IPS-NIHi11 (cell line): ENCODE measurements at regions not wholly inside any gene's neighbourhood (a gene's known extent, or its start where the extent isn't known, plus 50 kb on each side); places are given as distances from the start of the nearest gene placed in this dataset.
"Not testable (repeated sequence)": the region's sequence is repeated elsewhere in the genome, so short reads cannot be mapped to it uniquely, and the experiment has no call there.

ENCODE experiments used
- DNase-seq: peaks from one replicate; pipeline ENCODE4 v3.0.0; 2012; ENCODE audit warnings: mixed read lengths, low spot score

DNA sequence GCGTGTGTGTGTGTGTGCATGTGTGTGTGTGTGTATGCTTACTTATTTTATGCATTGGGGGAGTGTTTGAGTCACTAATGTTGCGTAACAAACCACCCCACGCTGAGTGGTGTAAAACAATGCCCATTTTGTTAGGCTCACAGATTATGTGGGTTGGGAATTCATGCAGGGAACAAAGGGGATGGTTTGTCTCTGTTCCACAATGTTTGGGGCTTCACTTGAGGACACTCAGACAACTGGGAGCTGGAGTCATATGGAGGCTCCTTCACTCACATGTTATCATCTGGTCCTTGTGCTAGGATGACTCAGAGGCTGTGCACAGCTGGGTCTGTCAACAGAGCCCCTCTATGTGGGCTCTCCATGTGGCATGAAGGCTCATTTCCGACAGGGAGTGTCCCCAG is 51.3 kb upstream of the LARGE1 start:
- DNase-seq = no peak

DNA sequence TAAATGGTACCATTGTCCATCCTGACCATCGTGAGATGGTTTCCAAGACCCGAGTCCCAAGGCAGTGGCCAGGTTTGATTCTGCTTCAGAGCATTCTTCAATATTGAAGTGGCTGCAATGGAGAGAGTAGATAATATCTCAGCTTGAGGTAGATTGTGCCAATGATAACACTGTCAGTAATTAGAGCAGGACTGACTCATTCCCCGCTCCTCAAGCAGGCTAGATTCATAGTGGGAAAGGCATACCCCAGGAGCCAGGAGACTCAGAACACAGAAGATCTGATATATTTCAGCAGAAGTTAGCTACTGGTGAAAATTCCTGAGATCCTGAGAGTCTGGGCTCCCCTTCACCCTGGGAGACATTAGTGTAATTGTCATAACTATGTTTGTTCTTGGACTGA is 55.6 kb upstream of the LARGE1 start:
- no peak for DNase-seq

DNA sequence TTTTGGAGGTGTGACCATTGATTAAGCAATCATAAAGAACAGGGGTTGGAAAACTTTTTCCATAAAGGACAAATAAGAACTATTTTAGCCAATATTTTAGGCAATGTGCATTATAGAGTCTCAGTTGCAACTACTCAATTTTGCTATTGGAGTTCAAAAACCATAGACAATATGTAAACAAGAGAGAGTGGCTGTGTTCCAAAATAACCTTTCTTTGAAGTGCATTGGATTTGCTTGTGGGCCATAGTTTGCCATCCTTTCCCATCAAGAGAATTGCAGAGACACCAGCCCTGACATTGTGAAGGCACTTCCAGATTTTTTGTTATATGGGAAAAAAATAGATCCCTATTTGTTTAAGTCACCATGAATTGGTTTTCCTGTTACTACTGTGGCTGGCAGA is 63.3 kb upstream of the LARGE1 start:
- DNase-seq = no peak

DNA sequence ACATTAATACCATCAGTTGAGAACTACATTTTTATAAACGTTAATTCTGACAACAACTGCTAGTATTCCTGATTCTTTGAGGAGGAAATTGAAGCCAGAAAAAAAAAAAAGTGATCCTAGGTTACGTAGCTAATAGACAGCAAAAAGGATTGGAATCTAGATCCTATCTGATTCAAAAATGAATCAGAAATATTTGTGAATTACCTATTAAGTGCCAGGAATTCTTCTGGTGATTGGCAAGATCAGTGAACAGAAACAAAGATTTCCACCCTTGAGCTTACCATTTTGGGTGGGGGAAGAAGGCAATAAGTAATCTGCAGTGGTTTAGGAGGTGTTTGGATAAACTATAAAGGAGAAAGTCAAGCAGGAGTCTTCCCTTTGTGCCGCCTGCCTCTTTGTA is 63.9 kb upstream of the LARGE1 start:
- DNase-seq = no peak

DNA sequence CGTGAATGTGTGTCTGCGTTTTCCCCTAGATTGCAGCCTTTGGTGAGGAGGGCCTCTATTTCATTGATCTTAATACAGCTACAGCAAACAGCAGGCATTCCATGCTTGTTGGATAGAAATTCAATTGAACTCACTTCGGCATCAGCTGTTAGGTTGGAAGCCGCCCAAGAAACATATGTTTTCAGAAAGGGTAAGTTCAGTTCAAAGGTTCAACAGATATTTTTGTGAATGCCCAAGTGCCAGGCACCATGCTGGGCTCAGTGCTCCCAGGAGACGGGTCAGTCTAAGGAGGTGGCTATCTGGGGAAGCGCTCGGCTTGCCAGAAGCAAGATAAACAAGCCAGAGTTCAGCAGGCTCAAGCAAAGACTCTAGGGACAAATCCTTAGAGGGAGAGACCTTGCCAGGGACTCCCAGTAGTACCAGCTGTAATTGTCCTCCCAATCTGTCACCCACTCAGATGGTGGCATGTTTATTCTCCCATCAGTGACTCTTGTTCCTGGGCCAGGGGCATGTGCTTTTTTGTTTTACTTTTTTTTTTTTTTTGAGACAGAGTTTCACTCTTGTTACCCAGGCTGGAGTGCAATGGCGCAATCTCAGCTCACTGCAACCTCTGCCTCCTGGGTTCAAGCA is 64.5 kb upstream of the LARGE1 start:
- no peak for DNase-seq

DNA sequence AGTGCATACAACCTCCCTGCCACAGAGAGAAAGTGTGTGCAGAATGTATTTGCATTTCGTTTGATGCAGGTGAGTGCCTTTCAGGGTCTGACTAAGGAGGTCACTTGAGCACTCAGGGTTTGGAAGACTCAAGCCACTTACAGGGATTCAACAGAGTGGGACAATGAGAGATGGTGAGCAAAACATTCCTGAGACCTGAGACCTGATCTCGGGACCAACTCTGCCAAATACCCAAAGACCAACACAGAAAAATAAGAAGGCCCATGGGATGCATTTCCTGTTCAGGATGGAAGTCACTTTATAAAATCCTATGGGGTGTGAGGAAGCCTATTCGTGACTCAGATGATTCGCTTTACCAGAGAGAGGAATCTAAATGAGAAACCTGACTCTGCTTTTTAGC is 65.2 kb upstream of the LARGE1 start:
- DNase-seq = no peak

DNA sequence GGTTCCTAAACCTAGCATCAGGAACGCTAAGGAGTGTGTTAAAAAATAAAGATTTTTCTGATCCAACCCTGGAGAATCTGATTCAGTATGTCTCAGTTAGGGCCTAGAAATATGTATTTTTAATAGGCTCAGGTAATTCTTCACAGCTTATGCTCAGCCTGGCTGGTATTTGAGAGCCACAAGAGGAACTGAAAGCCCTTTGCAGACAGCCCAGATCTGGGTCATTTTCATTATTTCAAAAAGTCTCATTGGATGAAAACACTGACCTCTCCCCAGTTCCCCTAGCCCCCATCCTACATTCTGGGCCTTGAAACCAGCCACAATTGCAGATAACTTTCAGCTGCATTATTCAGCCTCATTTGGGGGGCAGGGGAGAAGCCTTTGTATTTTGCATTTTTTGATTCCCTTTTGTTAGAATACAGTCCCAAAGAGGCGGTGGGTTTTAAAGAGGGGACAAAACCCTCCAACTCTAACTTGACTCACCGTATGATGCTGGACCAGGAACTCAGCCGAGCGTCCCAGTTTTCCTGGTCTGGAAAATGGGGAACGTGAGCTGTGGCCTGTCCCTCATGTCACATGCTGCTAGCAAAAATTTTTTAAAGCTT is 66.0 kb upstream of the LARGE1 start:
- no peak for DNase-seq

DNA sequence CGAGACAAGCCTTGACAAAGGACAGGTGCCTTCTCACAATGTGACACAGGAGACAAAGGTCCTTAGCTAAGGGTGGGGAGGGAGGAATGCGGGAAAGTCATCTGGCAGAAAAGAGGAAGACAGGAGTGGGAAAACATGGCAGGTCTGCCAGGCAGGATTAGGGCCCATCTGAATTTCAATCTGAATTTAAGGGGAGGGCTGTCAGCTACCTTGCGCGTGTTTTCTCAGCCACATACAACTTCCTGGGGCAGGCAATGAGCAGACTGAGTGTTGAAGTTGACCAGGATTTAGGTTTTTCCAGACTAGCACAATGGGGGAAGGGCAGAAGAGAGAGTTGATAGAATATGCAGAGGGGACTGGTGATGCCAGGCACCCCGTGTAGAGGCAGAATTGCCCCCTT is 66.7 kb upstream of the LARGE1 start:
- DNase-seq = peak; percentile 37

DNA sequence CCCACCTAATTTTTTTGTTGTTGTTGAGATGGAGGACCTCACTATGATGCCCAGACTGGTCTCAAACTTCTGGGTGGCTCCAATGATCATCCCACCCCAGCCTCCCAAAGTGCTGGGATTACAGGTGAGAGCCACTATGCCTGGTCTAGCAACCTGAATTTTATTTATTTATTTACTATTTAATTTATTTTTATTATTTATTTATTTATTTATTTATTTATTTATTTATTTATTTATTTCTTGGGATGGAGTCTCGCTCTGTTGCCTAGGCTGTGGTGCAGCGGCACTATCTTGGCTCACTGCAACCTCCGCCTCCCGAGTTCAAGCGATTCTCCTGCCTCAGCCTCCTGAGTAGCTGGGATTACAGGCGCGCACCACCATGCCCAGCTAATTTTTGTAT is 69.0 kb upstream of the LARGE1 start:
- not testable (repeated sequence) for DNase-seq

DNA sequence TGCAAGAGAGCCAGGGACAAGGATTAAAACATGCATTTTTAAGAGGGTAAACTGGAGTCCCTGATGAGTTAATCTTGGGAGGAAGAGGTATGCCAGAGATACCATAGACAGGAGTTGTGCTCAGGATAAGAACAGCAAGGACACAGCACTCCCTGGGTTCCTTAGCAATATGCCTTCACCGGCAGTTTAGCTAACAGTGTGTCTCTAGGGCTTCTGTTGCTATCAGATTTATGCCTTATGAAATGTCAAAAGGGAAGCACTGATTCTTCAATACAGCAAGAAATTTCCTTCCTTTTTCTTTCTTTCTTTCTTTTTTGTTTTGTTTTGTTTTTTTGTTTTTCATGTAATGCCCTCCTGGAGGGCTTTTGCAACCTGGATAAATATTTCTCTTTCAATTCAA is 71.3 kb upstream of the LARGE1 start:
- no peak for DNase-seq

DNA sequence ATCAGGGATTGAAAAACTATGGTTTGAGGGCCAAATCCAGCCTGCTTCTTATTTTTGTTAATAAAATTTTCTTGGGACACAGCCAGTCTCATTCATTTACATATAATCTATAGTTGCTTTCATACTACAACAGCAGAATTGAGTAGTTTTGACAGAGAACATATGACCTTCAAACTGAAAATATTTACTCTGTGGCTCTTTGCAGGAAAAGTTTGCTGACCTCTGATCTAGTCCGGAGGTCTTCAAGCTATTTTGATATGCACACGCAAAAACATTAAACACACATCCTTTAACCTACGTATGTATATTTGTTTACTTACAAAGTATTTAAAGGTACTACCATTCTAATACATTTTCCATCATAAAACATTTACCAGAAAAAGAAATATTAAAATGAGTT is 76.5 kb upstream of the LARGE1 start:
- no peak for DNase-seq

DNA sequence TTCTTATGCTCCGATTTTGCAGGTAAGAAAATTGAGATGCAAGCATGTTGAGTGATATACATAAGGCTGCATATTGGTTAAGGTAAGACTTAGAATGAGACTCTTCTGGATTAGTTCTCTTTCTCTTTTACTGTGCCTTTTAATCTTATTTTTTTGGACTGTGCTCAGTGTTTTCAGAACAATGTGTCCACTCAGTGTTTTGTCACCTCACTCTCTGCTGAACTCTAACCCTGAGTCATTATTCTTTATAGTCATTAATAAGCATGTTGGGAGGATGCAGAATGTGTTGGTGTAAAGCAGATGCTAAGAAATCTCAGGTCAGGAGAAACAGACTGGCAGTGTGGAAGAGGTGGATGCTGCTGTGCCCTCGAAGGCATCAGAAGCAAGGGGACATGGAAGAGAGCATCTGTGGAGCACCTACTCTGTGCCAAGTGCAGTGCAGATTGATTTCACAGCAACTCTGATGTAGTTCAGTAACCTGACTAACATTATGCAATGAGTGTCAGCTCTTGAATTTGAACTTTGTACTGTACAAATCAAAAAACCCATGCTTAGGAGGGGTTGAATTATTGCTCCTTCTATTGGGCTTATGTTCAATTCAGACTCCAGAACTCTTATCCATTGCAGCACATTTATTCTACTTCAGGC is 80.7 kb upstream of the LARGE1 start:
- DNase-seq = no peak

DNA sequence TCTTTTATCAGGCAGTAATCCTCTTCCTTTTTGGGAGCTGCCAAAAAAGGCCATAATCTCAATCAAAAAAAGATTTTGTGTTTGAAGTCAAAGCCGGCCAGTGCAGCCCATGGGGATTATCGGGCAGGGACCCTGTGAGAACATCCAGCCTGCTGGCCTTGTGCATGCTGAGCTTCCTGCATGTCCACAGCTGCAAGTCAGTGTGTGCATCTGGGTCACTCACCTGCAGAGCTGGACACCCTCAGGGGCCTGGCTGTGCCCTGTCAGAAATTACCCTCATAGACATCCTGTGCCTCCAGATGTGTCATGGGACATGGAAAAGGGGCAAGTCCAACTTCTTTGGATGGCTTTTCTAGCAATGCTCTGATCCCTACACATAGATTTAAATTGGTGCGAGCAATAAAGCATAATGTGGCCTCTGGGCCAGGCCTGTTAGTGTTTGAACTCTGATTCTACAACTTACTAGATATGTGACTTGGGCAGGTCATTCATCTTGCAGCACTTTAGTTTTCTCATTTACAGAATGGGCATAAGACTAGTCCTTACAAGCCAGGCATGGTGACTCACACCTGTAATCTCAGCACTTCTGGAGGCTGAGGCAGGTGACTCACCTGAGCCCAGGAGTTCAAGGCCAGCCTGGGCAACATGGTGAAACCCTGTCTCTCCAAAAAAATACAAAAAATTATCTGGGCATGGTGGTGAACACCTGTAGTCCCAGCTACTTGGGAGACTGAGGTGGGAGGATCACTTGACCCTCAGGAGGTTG is 81.6 kb upstream of the LARGE1 start:
- DNase-seq = no peak

DNA sequence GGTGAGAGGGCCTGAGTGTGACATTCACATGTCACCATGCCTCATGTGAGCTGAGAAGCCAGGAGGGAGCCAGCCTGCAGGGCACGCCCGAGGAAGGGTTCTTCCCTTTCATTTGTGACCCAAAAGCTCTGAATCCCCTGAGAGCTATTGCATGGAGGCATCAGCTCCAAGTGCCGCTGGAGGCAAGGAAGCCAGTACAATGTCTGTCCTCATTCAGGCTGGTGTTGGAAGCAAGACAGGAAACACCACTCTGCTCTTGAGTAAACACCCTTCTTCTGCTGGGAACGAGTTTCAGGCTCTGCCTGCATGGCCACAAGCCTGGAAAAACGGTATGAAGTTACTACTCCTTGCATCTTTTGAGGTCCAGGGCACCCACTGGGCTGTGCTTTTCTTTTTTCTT is 83.8 kb upstream of the LARGE1 start:
- DNase-seq = no peak

DNA sequence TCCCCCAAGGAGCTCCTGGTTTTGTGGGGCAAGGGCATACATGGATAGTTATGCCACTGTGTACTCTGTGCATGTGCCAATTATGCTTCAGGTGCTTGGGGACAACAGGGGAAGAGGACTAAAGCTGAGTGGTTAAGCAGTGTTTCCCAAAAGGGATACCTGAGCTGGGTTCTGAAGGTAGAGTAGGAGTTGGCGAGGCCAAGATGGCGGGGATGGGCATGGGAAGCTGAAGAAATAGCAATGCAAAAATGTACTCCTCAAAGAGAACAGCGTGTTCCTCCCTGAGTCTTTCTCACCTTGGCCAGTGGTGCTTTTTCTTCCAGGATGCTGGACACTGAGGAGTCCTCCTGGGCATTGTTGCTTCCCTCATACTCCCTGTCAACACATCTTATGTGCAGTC is 90.0 kb upstream of the LARGE1 start:
- no peak for DNase-seq

DNA sequence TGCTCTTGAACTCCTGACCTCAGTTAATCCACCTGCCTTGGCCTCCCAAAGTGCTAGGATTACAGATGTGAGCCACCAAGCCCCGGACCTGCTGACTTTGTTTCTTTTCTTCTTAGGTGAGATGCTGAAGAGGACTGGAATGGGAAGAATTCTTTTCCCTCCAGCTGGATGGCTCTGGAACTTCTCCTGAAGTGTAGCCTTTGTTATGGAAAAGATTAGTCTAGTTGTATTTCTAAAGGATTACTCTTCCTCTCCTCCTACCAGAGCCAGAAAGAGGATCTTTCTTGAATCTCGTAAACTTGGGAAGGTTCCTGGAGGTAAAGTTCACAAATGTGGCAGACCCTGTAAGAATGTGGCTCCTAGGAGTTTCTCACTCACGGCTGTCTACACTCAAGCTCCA is 95.4 kb upstream of the LARGE1 start:
- no peak for DNase-seq

DNA sequence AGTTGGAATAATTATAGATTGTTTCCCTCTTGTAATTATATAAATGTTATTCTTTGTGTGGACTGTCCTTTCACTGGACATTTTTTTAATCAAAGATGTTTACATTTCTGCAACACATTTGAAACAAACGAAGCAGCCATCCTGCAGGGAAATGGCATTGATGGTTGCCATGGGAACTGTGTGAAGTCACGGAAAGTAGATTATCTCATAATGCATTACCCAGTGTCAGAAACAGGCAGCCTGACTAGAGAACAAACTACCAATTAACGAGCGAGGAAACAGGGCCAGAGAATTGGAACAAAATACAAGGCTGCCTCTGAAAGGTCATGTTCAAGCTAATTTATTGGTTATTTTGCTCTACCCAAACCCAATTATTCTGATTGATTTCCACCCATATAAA is 96.9 kb upstream of the LARGE1 start:
- no peak for DNase-seq

DNA sequence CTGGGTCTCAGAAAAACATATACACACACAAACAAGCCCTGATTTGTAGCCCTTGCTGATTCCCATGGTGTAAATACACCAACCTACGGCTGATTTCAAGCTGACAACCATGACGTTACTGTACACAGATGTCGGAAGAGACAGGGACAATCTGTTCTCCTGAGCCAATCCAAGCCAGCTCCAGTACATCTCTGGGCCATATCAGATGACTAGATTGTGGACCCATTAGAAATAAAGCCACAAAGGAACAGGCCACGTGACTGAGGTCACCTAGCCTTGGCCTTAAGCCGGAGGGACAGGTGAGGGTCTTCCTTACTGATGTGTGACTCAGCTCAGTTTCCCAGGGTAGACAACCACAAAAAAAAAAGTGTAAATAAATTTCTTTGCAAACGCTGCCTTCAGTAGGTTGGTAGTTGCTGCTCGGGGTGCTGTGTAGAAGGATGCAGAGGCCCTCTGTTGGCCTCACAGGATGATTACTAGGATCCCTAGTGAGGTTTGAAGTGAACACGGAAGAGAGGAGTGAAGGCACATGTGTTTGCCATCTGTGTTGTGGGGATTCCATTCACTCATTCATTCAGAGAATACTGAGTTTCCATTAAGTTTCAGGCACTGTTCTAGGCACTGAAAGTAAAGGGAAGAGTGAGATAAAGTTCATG is 99.0 kb upstream of the LARGE1 start:
- no peak for DNase-seq

DNA sequence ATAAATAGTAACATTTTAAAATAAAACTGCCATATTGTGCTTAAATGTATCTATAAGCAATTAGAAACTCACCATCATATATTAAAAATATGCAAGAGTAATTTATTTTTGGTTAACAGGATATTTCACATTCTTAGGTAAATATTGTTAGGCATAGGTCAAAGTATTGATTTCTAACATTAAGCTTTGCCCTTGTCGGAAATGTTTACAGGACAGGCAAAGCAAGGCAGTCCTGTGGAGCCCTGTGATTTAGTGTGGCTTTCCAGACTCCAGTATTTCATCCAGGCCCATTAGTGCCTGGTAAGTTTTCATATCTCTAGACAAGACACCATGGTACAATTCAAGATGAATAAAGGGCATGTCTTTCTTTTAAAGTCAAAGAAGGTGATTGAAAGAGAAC is 114.9 kb upstream of the LARGE1 start:
- DNase-seq = no peak

DNA sequence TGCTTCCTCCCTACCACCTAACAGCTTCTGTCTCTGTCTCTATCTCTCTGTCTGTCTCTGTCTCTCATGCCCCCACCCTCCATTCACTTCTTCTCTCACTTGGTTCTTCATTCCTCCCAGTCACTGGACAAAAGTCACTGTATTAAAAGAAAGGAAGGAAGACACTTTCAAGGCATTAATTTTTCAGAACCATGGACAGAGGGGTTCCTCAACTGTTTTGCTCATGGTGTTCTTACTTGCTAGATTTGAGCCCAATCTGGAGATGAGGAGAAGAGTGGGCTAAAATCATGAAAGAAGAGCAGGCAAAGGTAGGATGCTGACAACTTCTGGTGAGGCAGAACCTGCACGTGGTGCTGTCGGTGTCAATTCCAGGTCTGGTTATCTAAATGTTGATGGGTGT is 116.7 kb upstream of the LARGE1 start:
- peak; percentile 40 for DNase-seq

DNA sequence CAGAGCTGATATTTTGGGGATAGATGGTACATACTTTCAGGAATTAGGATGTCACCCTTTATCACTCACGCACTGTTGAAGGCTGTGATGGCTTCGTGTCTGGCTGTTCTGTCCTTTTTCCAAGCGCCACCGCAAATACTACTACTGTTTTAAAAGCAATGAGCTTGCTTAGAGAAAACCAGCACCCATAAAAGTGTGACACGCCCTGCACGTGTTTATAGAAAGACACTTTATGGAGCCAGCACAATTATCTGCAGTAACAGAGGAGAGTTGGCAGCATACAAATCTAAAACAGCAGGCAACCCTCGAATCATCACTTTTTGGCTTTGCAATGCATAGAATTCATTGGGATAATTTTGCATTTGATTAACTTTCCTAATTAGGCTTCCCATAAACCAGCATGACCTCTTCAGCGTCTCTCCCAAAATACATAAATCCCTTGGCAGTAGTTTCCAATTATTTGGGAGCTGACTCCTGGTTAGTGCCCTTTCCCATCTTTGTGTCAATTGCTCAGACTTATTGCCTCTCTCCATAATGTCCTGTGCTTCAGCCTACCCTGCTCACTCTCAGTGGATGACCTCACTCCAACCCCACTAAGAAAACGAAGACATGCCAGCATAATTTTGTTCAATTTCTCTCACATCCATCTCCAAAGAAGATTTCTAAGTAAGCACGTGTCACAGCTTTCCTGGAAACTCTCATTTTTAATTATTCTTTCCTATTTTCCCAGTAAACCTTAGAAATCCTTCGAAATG is 118.7 kb upstream of the LARGE1 start:
- DNase-seq = no peak

DNA sequence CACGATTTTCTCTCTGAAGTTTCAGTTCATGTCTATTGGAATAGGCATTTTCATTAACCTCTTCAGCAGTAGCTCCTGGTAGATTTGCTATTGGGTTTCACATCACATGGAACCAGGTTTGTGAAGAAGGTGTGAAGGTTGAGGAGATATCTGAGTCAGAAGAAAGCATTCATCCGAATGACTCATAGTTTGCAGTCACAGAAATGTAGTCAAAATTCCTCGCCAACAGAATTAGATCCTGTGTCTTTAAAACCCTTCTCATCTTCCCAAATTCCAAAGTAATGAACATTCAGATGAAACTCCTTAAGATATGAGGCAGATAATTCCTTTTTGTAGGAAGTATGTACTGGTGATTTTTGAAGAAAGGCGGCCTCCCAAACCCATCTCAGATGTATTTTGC is 125.0 kb upstream of the LARGE1 start:
- no peak for DNase-seq
